HG03520 (cell line): ENCODE measurements at regions not wholly inside any gene's neighbourhood (a gene's known extent, or its start where the extent isn't known, plus 50 kb on each side); places are given as distances from the start of the nearest gene placed in this dataset.
"Not testable (repeated sequence)": the region's sequence is repeated elsewhere in the genome, so short reads cannot be mapped to it uniquely, and the experiment has no call there.

Source experiments
- ATAC-seq: cut with Tn5 transposase; IDR thresholded peaks from one replicate; pipeline ENCODE4 v1.9.1; 2021; ENCODE audit warnings: mild to moderate bottlenecking, moderate library complexity; ENCODE audit not compliant: unreplicated experiment

DNA sequence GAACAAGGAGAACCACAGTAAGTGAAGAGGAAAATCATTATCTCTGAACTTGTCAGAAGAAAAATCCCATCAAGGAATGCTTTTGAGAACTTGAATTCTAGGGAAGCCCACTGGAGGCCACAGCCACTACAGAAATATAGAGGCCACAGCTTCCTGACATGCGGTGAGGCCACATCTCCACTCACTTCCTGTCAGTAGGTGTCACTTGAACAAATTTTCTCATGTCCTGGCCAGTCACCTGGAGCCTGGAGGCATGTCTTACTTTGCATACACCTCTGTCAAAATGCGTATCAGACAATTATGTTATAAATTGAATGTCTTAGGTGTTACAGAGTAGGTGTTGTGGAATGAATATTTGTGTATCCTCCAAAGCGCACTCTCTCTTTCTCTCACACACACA is 370.3 kb downstream of the DAD1 start:
- ATAC-seq, result no peak

DNA sequence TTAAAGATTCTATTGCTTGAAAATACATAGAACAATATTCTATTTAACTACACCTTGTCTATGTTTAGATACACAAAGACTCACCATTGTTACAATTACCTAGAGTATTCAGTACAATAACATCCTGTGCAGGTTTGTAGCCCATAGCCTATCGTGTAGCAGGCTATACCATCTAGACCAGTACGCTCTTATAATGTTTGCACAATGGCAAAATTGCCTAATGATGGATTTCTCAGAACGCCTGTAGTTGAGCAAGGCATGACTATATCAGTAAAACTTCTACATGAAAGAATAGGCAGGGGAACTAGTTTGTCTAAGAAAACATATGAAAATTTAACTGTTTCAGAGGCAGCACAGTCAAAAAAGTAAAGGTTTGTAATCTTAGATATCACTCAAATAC is 375.9 kb downstream of the DAD1 start:
- no peak for ATAC-seq

DNA sequence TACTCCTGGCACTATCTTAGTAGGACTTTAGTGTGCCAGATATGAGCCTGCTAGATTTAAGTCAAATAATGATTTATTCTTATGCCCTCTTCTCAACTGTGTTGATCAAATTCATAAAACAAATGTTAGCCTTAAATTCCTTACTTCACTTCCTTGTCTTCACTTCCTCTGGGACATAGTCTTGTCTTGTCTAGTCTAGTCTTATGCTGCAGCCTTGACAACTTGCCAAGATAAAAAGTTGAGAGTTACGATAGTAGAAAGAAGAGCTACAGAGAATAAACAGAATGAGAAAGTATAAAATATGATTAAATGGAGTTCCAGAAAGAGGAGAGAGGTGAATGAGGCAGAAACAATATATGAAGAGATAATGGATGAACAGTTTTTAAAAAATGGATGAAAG is 378.1 kb downstream of the DAD1 start:
- no peak for ATAC-seq

DNA sequence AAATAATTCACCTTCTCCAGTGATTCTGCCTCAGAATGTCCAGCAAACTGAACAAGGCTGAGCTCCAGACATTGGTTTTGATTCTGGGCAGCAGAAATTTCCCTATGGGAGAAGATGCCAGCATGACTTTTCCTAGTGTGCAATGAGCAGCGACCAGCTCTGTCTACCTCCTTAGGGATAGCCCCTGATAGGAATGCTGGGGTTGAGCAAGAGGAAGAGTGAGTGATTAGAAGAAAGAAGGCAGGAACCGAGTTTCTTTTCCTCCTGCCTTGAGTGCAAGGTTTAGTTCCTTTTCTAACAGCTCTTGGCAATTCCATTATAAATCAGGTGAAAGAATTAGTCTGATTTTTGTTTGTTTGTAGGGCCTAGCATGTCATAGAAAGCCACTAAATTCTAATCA is 379.0 kb downstream of the DAD1 start:
- ATAC-seq, result no peak

DNA sequence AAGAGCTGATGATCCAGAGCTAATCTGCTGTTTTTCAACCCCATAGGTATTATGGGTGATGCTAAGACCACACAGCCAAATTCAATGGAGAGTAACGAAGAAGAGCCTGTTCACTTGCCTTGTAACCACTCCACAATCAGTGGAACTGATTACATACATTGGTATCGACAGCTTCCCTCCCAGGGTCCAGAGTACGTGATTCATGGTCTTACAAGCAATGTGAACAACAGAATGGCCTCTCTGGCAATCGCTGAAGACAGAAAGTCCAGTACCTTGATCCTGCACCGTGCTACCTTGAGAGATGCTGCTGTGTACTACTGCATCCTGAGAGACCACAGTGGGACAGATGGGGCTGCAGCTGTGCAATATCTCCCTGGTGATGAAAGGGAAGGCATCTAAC is 386.0 kb downstream of the DAD1 start:
- ATAC-seq, result no peak

DNA sequence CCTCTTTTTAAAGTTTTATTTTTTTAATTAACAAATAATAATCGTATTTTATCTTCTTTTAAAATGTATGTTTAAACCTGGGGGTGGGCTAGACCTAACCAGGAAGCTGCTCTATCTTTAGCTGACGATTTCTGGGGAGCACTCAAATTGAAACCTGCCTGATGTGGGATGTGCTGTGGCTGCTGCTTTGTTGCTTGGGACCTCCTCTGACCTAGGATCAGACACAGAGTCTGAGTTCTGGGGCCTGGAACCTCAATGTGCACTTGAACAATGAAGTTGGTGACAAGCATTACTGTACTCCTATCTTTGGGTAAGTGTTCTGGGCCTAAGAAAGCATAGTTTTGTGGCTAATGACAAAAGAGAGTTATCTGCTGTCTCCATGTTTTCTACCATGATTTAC is 386.7 kb downstream of the DAD1 start:
- ATAC-seq, result no peak

DNA sequence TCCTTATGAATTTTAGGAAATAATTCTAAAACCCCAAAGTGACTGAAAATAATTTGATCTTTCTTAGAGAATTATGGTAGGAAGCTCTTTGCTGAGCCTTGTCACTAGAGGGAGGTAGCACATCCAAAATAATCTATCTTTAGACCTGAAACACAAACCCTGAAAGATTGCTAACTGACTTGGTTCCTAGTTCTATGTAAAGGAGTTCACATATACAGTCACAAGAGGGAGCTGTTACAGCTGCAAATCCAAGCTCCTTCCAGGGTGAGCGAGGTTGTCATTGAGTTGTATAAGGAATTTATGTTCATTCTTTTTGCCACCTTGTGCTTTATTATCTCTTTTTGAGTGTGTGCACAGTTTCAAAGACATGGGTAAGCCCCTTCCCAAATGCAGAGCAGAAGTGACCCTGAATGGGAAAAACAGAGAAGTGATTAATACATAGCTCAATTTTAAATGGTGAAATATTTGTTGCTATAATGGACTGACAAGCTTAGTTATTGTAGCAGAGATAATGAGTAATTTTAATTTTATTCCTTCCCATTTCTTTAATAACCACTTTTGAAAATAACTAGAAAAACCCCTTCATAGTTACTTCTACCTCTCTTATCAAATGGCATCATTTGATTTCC is 387.9 kb downstream of the DAD1 start:
- no peak for ATAC-seq

DNA sequence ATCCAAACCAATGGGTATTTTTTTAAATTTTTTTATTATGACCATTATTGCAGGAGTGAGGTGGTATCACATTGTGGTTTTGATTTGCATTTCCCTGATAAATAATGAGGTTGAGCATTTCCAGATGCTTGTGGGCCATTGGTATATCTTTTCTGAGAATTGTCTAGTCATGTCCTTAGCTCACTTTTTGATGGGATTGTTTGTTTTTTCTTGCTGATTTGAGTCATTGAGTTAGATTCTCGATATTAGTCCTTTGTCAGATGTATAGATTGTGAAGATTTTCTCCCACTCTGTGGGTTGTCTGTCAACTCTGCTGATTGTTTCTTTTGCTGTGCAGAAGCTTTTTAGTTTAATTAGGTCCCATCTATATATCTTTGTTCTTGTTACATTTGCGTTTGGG is 388.9 kb downstream of the DAD1 start:
- not testable (repeated sequence) for ATAC-seq

DNA sequence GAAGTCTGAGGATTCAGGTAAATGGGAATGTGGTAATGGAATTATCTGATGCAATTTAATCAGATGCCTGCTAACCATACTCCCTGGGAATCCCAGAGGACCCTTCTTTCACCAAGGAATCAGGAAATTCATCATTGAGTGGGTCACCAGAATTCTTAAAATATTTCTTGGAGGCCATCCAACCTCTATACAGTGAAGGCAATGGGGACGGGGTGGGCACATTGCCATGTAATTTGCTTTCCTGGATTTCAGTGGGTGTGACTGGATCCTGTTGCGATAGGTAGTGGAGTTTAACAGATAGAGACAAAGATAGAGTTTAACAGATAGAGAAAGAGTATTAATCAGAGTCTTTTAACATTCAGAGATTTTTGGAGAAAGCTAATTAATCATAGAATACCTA is 394.4 kb downstream of the DAD1 start:
- ATAC-seq, result no peak

DNA sequence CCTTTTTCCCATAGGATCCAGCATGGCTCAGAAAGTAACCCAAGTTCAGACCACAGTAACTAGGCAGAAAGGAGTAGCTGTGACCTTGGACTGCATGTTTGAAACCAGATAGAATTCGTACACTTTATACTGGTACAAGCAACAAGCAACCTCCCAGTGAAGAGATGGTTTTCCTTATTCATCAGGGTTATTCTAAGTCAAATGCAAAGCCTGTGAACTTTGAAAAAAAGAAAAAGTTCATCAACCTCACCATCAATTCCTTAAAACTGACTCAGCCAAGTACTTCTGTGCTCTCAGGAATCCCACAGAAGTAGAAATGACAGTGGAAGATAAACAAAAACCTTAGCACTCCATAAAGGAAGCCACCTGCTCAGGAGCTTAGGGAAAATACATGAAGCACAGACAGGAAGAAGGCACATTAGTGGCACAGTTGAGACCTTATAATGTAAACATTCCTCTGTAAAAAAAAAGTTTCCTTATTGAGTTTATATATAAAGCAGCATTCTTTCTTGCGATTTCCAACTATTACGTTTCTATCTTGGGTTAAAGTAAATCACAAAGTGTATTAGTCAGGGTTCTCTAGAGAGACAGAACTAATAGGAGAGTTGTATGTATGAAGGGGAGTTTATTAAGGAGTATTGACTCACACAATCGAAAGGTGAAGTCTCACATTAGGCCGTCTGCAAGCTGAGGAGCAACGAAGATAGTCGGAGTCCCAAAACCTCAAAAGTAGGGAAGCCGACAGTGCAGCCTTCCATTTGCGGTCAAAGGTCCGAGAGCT is 398.4 kb downstream of the DAD1 start:
- ATAC-seq, result no peak

DNA sequence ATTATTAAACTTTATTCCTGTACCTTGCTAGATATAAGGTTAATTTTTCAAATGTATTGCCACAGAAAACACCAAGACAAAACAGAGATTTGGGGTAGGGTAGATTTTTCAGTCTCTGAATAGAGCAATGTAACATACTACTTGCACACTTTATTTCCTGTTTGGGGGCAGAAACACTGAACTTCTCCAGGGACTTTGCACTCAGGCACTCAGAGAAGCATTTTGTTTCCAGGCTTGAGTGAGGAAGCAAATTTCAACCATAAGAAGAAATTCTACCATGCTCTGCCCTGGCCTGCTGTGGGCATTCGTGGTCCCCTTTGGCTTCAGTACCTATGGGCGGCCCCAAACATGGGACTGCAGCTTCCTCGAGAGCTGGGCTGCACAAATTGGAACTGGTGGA is 399.1 kb downstream of the DAD1 start:
- no peak for ATAC-seq

DNA sequence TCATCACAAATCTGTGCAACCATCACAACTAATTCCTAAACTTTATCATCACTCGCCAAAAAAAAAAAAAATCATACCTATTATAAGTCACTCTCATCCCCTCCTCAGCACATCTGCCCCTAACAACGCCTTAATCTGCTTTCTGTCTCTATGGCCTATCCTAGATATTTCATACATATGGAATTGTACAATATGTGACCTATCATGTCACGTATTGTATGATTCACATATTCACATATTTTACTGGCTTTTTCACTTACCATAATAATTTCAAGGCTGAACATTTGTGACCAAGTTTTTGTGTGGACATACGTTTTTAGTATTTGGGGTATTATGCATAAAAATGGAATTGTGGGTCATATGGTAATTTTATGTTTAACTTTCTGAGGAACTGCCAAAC is 400.7 kb downstream of the DAD1 start:
- ATAC-seq, result no peak

DNA sequence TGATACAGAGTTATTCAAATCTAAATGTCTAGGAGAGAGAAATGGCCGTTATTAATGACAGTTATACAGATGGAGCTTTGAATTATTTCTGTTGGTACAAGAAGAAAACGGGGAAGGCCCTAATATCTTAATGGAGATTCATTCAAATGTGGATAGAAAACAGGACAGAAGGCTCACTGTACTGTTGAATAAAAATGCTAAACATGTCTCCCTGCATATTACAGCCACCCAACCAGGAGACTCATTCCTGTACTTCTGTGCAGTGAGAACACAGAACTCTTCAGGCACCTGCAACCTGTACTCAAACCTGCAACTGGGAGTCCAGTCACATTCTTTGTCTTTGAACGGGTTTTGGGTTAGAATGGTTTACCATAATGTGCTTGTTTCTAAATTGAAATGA is 403.2 kb downstream of the DAD1 start:
- no peak for ATAC-seq

DNA sequence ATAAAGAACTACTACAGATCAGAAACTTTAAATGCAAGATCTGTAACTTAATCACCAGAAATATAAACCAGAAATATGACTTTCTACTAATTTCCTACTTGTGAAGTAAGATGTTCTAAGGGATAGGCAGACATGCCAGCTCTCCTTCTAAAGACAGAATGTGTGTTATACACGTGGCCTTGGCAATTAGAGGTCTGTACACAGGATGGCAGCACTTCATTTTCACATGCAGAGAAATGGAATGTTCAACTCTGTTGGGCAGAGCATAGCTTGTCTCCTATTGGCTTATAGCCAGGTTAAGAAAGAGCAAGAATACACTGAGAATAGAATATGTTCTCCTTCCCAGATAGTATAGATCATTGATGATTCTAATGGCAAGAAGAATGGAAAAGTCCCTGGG is 403.8 kb downstream of the DAD1 start:
- no peak for ATAC-seq

DNA sequence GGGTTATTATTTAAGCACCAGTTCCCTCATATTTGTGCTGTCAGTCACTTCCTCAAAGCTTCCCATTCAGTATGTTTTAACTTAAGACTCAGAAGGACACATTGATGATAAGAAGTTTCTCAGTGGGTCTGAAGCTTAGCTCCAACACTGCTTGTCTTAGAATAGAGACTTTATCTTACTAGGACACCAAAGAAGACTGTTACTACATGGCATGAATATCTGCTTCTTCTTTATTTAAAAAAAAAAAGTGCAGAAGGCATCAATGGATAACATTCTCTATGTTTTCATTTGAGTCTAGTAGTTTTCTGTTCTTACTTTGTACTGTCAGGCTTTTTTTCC is 404.2 kb downstream of the DAD1 start:
- no peak for ATAC-seq

DNA sequence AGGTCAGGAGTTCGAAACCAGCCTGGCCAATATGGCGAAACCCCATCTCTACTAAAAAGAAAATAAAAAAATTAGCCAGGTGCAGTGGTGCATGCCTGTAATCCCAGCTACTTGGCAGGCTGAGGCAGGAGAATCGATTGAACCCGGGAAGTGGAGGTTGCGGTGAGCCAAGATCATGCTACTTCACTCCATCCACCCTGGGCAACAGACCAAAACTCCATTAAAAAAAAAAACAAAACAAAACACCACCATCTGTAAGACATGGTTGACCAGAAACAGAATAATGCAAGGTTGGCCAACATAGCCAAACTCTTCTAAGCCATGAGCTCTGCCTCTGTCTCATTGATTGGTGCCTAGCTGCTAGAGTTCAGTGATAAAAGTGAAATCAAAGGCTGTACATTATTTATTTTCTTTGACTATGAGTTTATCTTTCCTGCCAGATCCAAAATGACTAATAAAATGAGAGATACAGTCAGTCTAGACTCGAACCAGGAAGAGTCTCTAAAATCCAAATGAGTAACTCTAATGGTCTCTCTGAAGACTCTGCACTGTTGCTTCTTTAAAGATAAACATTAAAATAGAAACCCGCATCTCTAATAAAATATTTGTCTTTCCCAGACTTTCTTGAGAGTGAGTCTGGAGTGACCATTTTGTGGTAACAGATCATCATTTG is 404.7 kb downstream of the DAD1 start:
- no peak for ATAC-seq

DNA sequence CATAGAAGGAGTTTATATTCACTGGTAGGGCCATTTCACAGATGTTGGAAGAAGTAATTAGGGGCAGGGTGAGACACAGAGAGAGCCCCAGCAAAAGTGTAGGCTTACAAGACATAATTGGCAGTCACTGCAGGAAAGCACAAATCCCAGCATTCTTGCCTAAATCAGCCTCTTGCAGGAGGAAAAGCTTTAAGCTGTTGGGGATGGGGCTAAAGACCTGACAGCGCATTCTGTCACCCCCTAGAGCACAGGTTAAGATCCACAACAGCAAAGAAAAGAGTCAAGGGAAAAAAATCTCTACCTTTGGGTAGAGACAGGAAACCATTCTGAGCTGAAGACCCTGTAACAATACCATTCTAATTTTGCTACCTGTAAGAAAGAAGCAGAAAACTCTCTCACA is 409.0 kb downstream of the DAD1 start:
- ATAC-seq, result no peak

DNA sequence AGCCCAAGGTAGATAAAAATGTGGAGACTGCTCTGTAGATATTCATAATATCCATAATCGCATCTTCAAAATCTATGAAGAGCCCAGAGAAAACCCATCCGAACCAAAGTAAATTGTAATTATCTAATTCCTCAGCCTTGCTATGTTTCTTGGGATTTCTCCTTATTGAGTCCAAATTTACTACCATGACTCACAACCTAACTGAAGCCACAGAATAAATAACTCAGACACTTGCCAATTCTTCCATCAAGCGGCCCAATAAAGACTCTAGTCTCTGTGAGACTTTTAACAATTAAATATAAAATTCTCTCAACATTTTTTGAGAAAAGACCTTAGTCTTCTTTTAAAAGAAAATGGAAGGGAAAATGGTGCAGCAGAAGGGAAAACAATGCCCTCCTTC is 409.8 kb downstream of the DAD1 start:
- no peak for ATAC-seq

DNA sequence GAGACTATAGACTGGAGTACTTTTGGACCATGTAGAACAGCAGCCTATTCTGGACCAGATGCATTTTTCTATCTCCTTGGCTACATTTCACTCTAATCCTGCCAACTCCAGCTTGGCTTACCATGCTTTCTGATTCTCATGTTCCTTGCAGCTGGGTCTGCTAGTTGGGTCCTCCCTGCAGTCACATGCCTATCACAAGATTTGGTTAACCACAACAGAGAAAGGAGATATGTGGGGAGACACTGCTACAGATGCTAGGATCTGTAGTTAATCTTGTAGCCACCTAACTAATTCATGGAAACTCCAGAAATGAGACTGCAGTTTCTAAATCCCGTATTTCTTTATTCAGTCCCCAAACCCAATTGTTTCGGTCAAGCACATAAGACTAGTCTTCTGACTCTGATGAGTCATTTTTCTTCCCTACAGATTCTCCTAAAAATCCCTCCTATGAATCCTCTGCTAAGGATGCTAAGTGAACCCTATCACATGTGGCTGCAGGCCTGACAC is 410.6 kb downstream of the DAD1 start:
- no peak for ATAC-seq

DNA sequence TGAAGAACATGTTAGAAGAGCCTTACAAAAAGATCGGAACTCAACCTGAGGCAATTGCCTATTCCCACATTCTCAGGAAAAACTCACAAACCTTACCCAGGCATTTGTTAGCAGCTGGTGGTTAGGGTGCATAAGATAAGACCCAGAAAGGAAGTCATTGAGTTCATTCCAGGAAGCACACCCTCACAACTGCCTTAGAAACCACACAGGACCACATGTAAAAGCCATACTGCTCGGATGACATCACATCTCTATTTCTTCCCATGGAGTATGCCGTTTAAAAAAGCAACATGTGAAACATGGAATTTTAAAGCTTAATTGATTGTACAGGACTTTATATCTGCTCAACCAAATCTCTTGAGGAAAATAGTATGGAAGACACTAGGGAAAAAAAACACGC is 411.2 kb downstream of the DAD1 start:
- ATAC-seq, result no peak

DNA sequence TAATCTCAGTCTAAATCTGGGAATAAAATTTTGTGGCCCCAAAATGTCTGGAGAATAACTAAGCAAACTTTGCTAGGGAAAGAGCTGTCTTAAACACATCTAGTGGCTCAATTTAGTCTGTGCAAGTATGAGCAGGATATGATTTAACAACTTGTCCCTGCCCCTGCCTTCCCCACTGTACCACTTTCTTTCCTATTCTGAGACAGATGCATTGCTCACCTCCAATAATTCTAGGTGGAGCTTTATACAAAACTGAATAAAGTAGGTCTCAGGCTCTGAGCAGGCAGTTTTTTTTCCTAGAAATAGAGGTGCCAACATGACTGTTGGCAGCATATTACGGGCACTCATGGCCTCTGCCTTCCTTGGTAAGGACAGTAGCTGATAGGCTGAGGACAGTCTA is 412.1 kb downstream of the DAD1 start:
- no peak for ATAC-seq

DNA sequence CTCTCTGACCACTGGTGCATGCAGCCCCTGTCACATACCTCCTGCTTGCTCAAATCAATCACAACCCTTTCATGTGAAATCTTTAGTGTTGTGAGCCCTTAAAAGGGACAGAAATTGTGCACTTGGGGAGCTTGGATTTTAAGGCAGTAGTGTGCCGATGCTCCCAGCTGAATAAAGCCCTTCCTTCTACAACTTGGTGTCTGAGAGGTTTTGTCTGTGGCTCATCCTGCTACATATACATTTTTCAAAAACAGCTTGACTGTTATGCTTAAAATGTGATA is 413.8 kb downstream of the DAD1 start:
- ATAC-seq, result not testable (repeated sequence)
